GM23248 (cell line): ENCODE measurements at regions not wholly inside any gene's neighbourhood (a gene's known extent, or its start where the extent isn't known, plus 50 kb on each side); places are given as distances from the start of the nearest gene placed in this dataset.

Source experiments
- EZH2 ChIP-seq: fragments of 200-600 bp; sonication (generic); IDR thresholded peaks from 2 replicates; pipeline ENCODE4 v1.6.1; 2018; ENCODE audit warnings: antibody characterized with exemption, mild to moderate bottlenecking; ENCODE audit not compliant: insufficient read depth, poor library complexity, severe bottlenecking
- EZH2phosphoT487 ChIP-seq: fragments of 200-600 bp; sonication (generic); IDR thresholded peaks from 2 replicates; pipeline ENCODE4 v1.6.1; 2018; ENCODE audit warnings: antibody characterized with exemption, moderate library complexity, mild to moderate bottlenecking, low read depth; ENCODE audit not compliant: insufficient read depth

GRCh38 chr2:120993661-120994060 is 258.0 kb downstream of the GLI2 start:
- TF ChIP-seq EZH2 (no peak), EZH2phosphoT487 (no peak)
